Activated CD4-positive, alpha-beta memory T cell treated with anti-CD3 and anti-CD28 coated beads for 36 hours (primary cell): ENCODE measurements at regions not wholly inside any gene's neighbourhood (a gene's known extent, or its start where the extent isn't known, plus 50 kb on each side); places are given as distances from the start of the nearest gene placed in this dataset.

Source experiments
- CTCF ChIA-PET: fragments of 350-600 bp; sonication (Branson Sonifier 250); formaldehyde crosslinking; loops from one replicate; lab custom pipeline; 2021; ENCODE audit warnings: antibody characterized with exemption, inconsistent platforms; lab: Charles Lee
- POLR2A ChIA-PET: fragments of 350-600 bp; sonication (Branson Sonifier 250); formaldehyde crosslinking; loops from one replicate; lab custom pipeline; 2021; ENCODE audit warnings: antibody characterized with exemption; lab: Charles Lee
- DNase-seq: peaks from one replicate; pipeline ENCODE4 v3.0.0-alpha.2; 2020
- H3K27ac Mint-ChIP-seq: one replicate; pipeline ENCODE4 v1.8.0; 2021; ENCODE audit warnings: mixed read lengths
- H3K27me3 Mint-ChIP-seq: one replicate; pipeline ENCODE4 v1.8.0; 2021; ENCODE audit warnings: mixed read lengths
- H3K36me3 Mint-ChIP-seq: one replicate; pipeline ENCODE4 v1.8.0; 2021; ENCODE audit warnings: mixed read lengths
- H3K4me1 Mint-ChIP-seq: one replicate; pipeline ENCODE4 v1.8.0; 2021; ENCODE audit warnings: low read depth, mixed read lengths
- H3K4me3 Mint-ChIP-seq: one replicate; pipeline ENCODE4 v1.8.0; 2021; ENCODE audit warnings: mild to moderate bottlenecking, mixed read lengths
- H3K9me3 Mint-ChIP-seq: one replicate; pipeline ENCODE4 v1.8.0; 2021; ENCODE audit warnings: mixed read lengths
- intact Hi-C: fragments of 100-400 bp; cut with micrococcal nuclease; formaldehyde crosslinking; loops from one replicate; pipeline ENCODE4 v1.15.1; 2023

DNA sequence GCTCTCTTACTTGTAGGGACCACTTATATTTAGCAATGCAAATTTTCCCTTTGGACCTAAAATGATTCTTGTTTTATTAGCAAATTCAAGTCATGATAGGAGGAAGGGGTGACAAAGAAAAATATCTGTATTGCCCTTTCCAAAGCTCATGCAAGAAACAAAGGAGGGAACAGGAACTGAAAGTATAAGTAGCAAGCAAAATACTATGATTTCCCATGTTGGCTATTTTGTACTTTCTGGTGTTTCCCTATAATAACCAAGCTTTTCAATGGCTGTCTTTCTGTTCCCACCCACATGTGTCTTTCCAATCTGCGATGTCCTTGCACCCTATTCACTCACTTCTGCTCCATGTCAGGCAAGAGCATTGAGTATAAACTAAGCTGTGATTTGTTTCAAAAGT lies 279.7 kb downstream of the RNF144A start:
- no peaks in the 10 kb centered on the region for H3K4me1 Mint-ChIP-seq
- CTCF ChIA-PET: no interaction called here
- DNase-seq: no peak
- POLR2A ChIA-PET: no interaction called here
- H3K27ac Mint-ChIP-seq: no peak overlapping the region
- intact Hi-C loops: no loop called here
- H3K9me3 Mint-ChIP-seq: no peaks in the 10 kb centered on the region
- H3K4me3 Mint-ChIP-seq: no peak overlapping the region
- H3K27me3 Mint-ChIP-seq: no peaks in the 10 kb centered on the region
- H3K36me3 Mint-ChIP-seq: no peaks in the 10 kb centered on the region

DNA sequence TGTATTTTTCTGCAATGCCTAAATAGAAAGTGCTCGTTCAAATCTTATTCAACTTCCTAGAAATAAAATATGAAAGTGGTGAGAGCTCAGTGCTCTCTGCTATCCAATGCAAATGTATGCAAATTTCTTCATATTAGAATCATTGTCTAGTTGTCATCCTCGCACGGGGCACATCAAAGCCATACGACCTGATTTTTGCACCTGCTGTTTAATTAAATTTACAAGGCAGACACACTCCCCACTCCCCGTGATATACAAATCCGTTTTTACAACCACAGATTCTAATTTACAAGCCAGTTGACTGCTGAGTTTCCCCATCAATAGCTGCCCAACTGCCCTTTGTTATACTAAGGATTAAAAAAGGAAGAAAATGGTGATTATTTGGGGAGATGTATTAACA lies 284.6 kb downstream of the RNF144A start:
- H3K36me3 Mint-ChIP-seq: no peaks in the 10 kb centered on the region
- CTCF ChIA-PET: interaction anchor here (1.5 kb wide), 1 partner anchor 70 kb away, joined by 3 read pairs; no protein-coding TSS in a partner anchor
- POLR2A ChIA-PET: no interaction called here

DNA sequence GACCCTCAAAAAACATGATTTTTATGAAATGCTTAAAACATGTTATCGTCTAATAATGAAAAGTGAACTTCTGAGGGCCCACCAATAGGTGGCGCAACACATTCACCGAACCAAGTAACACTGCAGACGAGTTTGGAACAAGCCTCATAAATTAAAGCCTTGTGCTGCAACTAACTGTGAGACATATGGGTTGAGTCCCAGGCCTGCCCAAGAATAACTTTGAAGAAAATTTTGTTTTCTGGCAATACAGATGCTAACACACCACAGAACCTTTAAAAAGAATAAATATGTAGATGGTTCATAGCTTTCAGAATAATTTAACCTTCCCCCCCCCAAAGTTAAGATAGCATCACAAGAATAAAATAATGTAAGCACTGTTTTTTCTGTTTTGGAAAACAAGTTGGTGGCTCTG lies 285.9 kb downstream of the RNF144A start:
- POLR2A ChIA-PET: interaction anchor here (0.6 kb wide), 1 partner anchor 80 kb away, joined by 3 read pairs; no protein-coding TSS in a partner anchor
- H3K27me3 Mint-ChIP-seq: no peaks in the 10 kb centered on the region

More for the DNA sequence above, 284.6 kb downstream of the RNF144A start:
- Mint-ChIP-seq H3K27ac (no peak overlapping the region), H3K4me1 (no peaks in the 10 kb centered on the region), H3K27me3 (no peaks in the 10 kb centered on the region), H3K9me3 (no peaks in the 10 kb centered on the region), H3K4me3 (no peak overlapping the region)
- intact Hi-C loops: loop anchor here (10.0 kb wide), 2 partner anchors 223 to 653 kb away; no protein-coding TSS in a partner anchor
- no peak for DNase-seq

DNA sequence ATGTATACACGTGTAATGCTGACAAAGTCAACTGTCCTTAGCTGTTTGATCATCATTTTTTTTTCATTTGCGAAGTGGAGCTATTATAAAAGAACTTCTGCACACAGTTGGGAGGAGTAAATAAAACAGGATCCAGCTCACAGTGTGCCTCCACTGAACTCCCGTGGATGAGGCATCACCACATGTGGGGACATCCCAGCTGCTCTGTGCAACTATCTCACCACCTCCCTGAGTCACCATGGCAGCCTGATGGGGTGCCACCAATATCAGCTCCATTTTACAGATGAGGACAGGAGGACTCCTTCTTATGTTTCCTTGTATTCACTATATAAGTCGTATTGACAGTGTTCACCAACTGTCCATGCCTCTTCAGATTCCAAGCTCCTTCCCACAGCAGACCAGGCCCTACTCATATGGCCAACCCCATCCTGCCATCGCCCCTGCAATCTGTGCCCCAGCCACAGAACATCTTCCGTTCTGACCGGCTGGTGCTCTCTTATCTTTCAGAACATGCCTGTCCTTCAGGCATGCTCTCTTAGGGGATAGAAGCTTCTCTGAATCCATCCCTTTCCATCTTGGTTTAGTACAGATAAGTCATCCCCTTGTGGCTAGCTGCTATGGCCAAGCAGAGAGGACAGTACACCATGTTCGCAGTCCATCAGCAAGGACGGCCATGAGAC lies 288.1 kb downstream of the RNF144A start:
- Mint-ChIP-seq H3K4me1 (no peaks in the 10 kb centered on the region), H3K4me3 (no peak overlapping the region), H3K36me3 (no peaks in the 10 kb centered on the region), H3K9me3 (no peaks in the 10 kb centered on the region), H3K27ac (no peak overlapping the region), H3K27me3 (no peaks in the 10 kb centered on the region)
- DNase-seq: no peak
- ChIA-PET CTCF (interaction anchor here (0.6 to 1.2 kb wide), 5 partner anchors 14 to 246 kb away, joined by 3 to 4 read pairs (median 3); no protein-coding TSS in a partner anchor), POLR2A (no interaction called here)
- intact Hi-C loops: loop anchor here (10.0 kb wide), 2 partner anchors 220 to 650 kb away; no protein-coding TSS in a partner anchor

More for the DNA sequence above, 285.9 kb downstream of the RNF144A start:
- intact Hi-C loops: loop anchor here (10.0 kb wide), 2 partner anchors 222 to 652 kb away; no protein-coding TSS in a partner anchor
- H3K9me3 Mint-ChIP-seq: no peaks in the 10 kb centered on the region
- H3K27ac Mint-ChIP-seq: no peak overlapping the region
- CTCF ChIA-PET: interaction anchor here (0.6 to 1.6 kb wide), 17 partner anchors 10 to 1937 kb away, joined by 3 to 9 read pairs (median 3); no protein-coding TSS in a partner anchor
- H3K4me3 Mint-ChIP-seq: no peak overlapping the region
- H3K4me1 Mint-ChIP-seq: no peaks in the 10 kb centered on the region
- peak; percentile 69 for DNase-seq
- H3K36me3 Mint-ChIP-seq: no peaks in the 10 kb centered on the region

DNA sequence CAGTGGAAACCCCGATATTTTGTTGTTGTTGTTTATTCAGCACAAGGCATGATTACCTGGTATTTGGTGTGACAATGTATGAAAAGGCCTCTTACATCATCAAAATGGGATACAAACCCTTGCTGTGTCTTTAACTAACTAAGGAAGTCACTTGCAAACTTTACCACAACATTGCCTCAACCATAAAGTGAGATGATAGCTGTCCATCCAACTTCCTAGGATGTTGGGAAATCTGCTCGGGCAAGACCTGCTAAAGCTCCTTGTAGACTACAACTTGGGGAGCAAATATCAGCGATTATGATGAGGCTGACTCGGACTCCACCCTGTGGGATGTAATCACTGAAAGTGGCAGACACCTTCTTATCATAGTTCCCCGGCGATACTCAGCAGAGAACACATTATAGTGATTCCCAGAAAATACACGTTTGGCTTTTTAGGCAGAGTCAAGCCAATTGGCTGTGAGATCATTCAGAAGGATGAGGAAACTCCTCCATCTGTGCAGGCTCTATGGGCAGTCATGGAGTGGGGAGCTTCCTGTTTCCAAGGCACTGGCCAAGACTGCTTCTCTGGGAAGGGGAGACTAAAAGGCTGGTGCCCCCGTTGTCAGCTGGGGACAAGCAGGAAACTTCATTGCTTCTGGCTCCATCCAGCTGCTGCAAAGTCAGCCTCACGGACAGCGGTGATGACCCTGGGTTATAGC lies 289.0 kb downstream of the RNF144A start:
- Mint-ChIP-seq H3K9me3 (no peaks in the 10 kb centered on the region), H3K27me3 (no peaks in the 10 kb centered on the region), H3K4me3 (no peak overlapping the region), H3K36me3 (no peaks in the 10 kb centered on the region), H3K27ac (no peak overlapping the region), H3K4me1 (no peaks in the 10 kb centered on the region)
- DNase-seq: no peak
- POLR2A ChIA-PET: no interaction called here
- CTCF ChIA-PET: interaction anchor here (1.2 kb wide), 1 partner anchor 109 kb away, joined by 3 read pairs; no protein-coding TSS in a partner anchor
- intact Hi-C loops: loop anchor here (10.0 kb wide), 2 partner anchors 219 to 649 kb away; no protein-coding TSS in a partner anchor

DNA sequence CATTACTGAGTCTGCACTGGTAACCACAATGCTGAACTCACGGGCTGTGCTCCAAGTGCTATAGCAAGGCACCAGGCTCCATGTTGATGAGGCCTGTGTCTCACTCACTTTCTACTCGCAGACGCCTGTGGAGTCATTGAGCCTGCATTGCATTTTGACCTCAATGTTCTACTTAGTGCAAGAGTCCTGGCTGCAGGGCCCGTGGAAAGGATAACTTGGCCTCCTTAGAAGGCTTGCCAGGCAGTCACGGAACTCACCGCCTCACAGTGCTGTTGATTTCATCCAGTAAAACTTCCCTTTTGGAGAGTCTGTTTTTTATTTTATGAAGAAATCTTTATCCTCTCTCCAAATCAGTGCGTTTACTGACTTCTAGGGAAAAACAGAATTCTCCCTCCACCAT lies 290.4 kb downstream of the RNF144A start:
- Mint-ChIP-seq H3K9me3 (no peaks in the 10 kb centered on the region), H3K27me3 (no peaks in the 10 kb centered on the region), H3K4me1 (no peaks in the 10 kb centered on the region), H3K27ac (no peak overlapping the region), H3K4me3 (no peak overlapping the region), H3K36me3 (no peaks in the 10 kb centered on the region)
- intact Hi-C loops: loop anchor here (10.0 kb wide), 2 partner anchors 217 to 647 kb away; no protein-coding TSS in a partner anchor
- ChIA-PET POLR2A (no interaction called here), CTCF (no interaction called here)
- no peak for DNase-seq

DNA sequence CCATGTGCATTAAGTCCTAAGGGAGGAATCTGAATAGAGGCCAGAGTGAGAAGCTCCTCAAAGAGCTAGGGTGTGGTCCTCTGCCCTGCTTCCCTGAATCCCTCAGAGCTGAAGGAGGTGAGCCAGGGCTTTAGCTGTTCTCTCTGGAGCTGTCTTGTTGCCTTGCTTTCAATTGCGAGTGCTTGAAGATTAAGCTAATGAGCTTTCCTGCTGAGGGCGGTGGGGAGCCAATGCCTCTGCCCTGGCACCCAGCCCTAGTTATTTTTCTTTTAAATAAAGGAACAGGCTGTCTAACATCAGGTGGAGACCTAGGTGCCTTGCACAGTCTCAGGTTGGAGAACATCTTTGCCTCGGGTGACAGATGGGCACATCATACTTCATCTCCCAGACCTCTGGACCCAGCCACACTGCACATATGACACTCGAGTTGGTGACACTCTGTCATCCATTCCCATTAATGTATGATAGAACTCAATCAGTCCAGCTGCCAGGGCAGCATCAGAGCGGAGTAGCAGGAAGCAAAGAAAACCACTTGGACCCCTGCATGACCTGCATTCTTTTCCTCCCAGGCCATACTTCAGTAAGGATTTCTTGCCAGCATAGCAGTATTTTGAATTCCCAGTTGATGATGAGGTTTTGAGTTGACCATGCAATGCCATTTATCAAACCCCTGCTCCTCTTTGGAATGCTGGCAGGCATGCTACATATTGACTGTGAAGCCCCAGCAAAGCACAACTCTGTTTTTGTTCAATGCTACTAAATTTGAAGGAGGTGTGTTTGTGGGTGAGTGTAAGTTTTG lies 292.7 kb downstream of the RNF144A start:
- CTCF ChIA-PET: no interaction called here
- H3K9me3 Mint-ChIP-seq: no peaks in the 10 kb centered on the region
- no peaks in the 10 kb centered on the region for H3K4me1 Mint-ChIP-seq
- no peak overlapping the region for H3K4me3 Mint-ChIP-seq
- no peaks in the 10 kb centered on the region for H3K27me3 Mint-ChIP-seq
- DNase-seq: no peak
- no peaks in the 10 kb centered on the region for H3K36me3 Mint-ChIP-seq
- POLR2A ChIA-PET: interaction anchor here (0.5 kb wide), 1 partner anchor 67 kb away, joined by 3 read pairs; no protein-coding TSS in a partner anchor
- no peak overlapping the region for H3K27ac Mint-ChIP-seq
- intact Hi-C loops: loop anchor here (10.0 kb wide), 2 partner anchors 215 to 645 kb away; no protein-coding TSS in a partner anchor

DNA sequence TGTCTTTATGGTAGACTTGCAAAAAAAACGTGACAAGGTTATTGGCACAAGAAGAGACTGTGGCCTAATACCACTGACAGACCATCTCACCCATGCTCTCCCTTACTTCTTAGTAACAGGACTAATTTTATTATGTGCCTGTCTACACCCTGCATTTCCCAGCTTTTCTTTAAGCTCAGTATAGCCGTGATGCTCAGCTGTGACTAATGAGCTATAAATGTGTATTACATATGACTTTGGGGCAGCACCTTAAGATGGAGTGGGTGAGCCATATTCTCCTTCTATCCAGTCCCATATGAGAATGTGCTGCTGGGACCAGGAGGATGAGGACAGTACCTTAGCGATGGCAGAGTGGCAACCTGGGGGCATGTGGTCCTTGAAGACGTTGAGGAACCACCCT lies 293.5 kb downstream of the RNF144A start:
- Mint-ChIP-seq H3K36me3 (no peaks in the 10 kb centered on the region), H3K4me3 (no peak overlapping the region), H3K9me3 (no peaks in the 10 kb centered on the region), H3K27ac (no peak overlapping the region), H3K27me3 (no peaks in the 10 kb centered on the region), H3K4me1 (no peaks in the 10 kb centered on the region)
- ChIA-PET POLR2A (interaction anchor here (0.5 kb wide), 1 partner anchor 67 kb away, joined by 3 read pairs; no protein-coding TSS in a partner anchor), CTCF (no interaction called here)
- intact Hi-C loops: no loop called here
- no peak for DNase-seq

DNA sequence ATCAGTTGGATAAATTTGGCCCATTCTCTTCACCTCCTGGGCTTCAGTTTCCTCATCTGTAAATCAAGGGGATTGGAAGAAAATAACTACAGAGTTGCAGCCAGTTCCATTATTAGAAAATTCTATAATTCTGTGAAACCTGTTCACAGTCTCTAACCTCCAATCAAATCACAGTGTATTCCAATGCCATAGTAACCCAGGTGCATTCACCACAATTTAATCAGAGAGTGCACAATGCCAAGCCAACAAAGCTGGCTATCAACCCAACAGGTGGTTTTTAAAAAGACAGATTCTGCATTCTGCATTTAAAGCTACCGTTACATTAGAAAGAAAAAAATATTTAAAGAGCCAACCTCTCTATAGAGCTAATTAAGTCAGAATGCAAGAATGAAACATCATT lies 308.6 kb downstream of the RNF144A start:
- POLR2A ChIA-PET: no interaction called here
- Mint-ChIP-seq H3K27me3 (no peaks in the 10 kb centered on the region), H3K9me3 (peaks cover 3% of the 10 kb centered on the region), H3K36me3 (peaks cover 3% of the 10 kb centered on the region), H3K4me3 (no peak overlapping the region), H3K4me1 (no peaks in the 10 kb centered on the region), H3K27ac (no peak overlapping the region)
- CTCF ChIA-PET: no interaction called here
- intact Hi-C loops: no loop called here
- DNase-seq: no peak

DNA sequence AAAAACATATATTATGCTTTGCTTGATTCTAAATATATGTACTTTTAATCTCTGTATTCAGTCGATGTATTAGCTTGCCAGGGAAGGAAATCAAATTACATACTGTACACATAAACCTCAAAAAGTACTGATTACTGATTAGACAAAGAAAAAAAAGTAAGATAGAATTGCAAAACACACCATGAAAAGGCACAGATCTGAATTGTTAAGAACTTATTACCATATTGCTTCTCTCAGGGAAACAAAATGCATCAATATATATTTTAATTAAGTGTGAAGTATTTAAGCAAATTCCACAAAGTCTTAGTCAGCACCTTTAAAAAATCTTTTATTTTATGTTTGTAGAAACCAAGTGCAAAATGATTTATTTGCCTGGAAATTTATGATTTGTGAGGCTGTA lies 309.3 kb downstream of the RNF144A start:
- H3K4me3 Mint-ChIP-seq: no peak overlapping the region
- DNase-seq: no peak
- H3K36me3 Mint-ChIP-seq: peaks cover 2% of the 10 kb centered on the region
- POLR2A ChIA-PET: no interaction called here
- H3K27ac Mint-ChIP-seq: no peak overlapping the region
- CTCF ChIA-PET: no interaction called here
- intact Hi-C loops: no loop called here
- no peaks in the 10 kb centered on the region for H3K27me3 Mint-ChIP-seq
- H3K4me1 Mint-ChIP-seq: no peaks in the 10 kb centered on the region
- H3K9me3 Mint-ChIP-seq: peaks cover 3% of the 10 kb centered on the region

DNA sequence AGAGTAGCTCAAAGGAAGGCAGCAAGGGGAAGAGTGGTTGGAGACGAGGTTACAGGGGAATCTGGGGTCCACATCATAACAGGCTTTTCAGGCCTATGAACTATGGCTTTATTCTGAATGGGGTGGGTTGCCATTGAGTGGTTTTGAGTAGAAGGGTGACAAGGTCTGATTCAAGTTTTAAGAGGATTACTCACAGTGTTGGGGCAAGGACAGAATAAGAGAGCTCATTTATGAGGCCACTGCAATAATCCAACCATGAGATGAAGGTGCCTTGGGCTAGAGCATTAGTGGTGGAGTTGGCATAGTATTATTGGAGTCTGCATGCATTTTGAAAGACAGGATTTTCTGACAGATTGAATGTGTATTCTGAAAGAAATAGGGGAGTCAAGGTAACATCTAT lies 315.9 kb downstream of the RNF144A start:
- Mint-ChIP-seq H3K27ac (no peak overlapping the region), H3K27me3 (no peaks in the 10 kb centered on the region), H3K4me3 (no peak overlapping the region), H3K36me3 (no peaks in the 10 kb centered on the region), H3K9me3 (no peaks in the 10 kb centered on the region), H3K4me1 (no peaks in the 10 kb centered on the region)
- ChIA-PET CTCF (no interaction called here), POLR2A (no interaction called here)
- intact Hi-C loops: no loop called here
- no peak for DNase-seq
